ENCODE measurements at regions not wholly inside any gene's neighbourhood (a gene's known extent, or its start where the extent isn't known, plus 50 kb on each side); places are given as distances from the start of the nearest gene placed in this dataset.

GRCh38 chr12:78580296-78580695 lies 284.3 kb upstream of the SYT1 start:
- TF ChIP-seq CTCF (IDR thresholded peaks at IDR 0.05 in 8 of 11, conservative IDR thresholded peaks at IDR 0.05 in 3 of 11) (no peak), POLR2AphosphoS5 (IDR thresholded peaks at IDR 0.05) (no peak), POLR2A (IDR thresholded peaks at IDR 0.05) (no peak)

Measured in spleen (tissue), 7 donors.